Naive B cell (primary cell): ENCODE measurements at regions not wholly inside any gene's neighbourhood (a gene's known extent, or its start where the extent isn't known, plus 50 kb on each side); places are given as distances from the start of the nearest gene placed in this dataset.
"Not testable (repeated sequence)": the region's sequence is repeated elsewhere in the genome, so short reads cannot be mapped to it uniquely, and the experiment has no call there.

Experiments
- ATAC-seq, 2 donors: fragments of 150-1000 bp; cut with Tn5 transposase; 2 replicates each; pipeline ENCODE4 v1.10.0; 2021; ENCODE audit warnings: low read depth in 2 of 2, mild to moderate bottlenecking in 2 of 2, moderate library complexity in 2 of 2
- DNase-seq: peaks from one replicate; pipeline ENCODE4 v3.0.0; 2022
- H3K27ac Mint-ChIP-seq, 6 donors: one replicate each; pipeline ENCODE4 v1.8.0; 2020 to 2022; ENCODE audit warnings: mild to moderate bottlenecking in 6 of 6, mixed read lengths in 6 of 6, moderate library complexity in 5 of 6, inconsistent platforms in 2 of 6
- H3K27me3 Mint-ChIP-seq, 3 donors: one replicate each; pipeline ENCODE4 v1.8.0; 2021 to 2022; ENCODE audit warnings: mixed read lengths in 3 of 3, mild to moderate bottlenecking in 1 of 3
- H3K36me3 Mint-ChIP-seq, 2 donors: one replicate each; pipeline ENCODE4 v1.8.0; 2020 to 2022; ENCODE audit warnings: mixed read lengths in 2 of 2, inconsistent platforms in 1 of 2, mild to moderate bottlenecking in 1 of 2
- H3K4me1 Mint-ChIP-seq, 3 donors: one replicate each; pipeline ENCODE4 v1.8.0; 2020 to 2022; ENCODE audit warnings: mixed read lengths in 3 of 3, inconsistent platforms in 1 of 3, mild to moderate bottlenecking in 1 of 3, moderate library complexity in 1 of 3
- H3K4me3 Mint-ChIP-seq, 8 donors: one replicate each; pipeline ENCODE4 v1.8.0; 2020 to 2022; ENCODE audit warnings: mild to moderate bottlenecking in 8 of 8, mixed read lengths in 8 of 8, moderate library complexity in 8 of 8, inconsistent platforms in 2 of 8
- H3K9me3 Mint-ChIP-seq, 7 donors: one replicate each; pipeline ENCODE4 v1.8.0; 2020 to 2022; ENCODE audit warnings: mixed read lengths in 7 of 7, mild to moderate bottlenecking in 5 of 7, inconsistent platforms in 2 of 7, moderate library complexity in 1 of 7

- DNase-seq (no peak), ATAC-seq (no peak)
- no peak overlapping the region for H3K27ac Mint-ChIP-seq
- H3K36me3 Mint-ChIP-seq: no peaks in the 10 kb centered on the region
- no peaks in the 10 kb centered on the region for H3K4me1 Mint-ChIP-seq
- H3K4me3 Mint-ChIP-seq: no peak overlapping the region
- H3K9me3 Mint-ChIP-seq: peaks cover 2 to 25% (median 3%) of the 10 kb centered on the region in 7 donors
- no peaks in the 10 kb centered on the region for H3K27me3 Mint-ChIP-seq
Measured at GRCh38 chr3:74004386-74004785, 379.6 kb upstream of the PDZRN3 start.

DNA sequence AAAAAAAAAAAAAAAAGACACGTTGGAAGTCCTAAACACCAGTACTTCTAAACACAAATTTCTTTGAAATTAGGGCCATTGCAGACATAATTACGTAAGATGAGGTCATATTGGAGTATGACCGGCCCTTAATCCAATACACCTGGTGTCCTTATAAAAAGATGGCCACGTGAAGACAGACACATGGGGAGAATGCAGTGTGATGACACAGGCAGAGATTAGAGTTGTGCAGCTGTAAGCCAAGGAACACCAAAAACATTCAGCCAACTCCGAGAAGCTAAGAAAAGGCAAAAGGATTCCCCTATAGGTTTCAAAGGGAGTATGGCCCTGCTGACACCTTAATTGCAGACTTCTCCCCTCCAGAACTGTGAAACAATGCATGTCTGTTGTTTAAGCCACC is 379.0 kb upstream of the PDZRN3 start:
- DNase-seq (no peak), ATAC-seq (no peak)
- H3K27ac Mint-ChIP-seq: no peak overlapping the region
- H3K27me3 Mint-ChIP-seq: no peaks in the 10 kb centered on the region
- no peaks in the 10 kb centered on the region for H3K36me3 Mint-ChIP-seq
- peaks cover 2 to 26% (median 6%) of the 10 kb centered on the region in 7 donors for H3K9me3 Mint-ChIP-seq
- H3K4me3 Mint-ChIP-seq: no peak overlapping the region
- H3K4me1 Mint-ChIP-seq: no peaks in the 10 kb centered on the region

DNA sequence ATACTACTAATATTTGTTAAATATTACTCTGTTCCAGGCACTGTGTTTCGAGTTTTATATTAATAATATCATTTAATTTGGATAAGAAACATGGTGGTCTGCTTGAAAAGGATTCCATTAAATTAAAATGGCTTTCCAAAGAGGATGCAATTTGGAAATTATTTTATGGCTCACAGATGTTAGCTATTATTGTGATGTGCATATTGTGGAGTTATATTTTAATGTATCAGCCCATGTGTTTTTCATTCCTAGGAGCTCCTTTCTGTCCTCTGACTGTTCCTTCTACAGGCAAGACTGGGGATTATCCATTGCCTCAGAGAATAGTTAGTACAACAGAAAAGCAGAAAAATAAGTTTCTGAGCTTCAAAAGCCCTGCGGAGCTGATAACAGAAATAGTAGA is 376.7 kb upstream of the PDZRN3 start:
- Mint-ChIP-seq H3K27ac (no peak overlapping the region), H3K9me3 (peaks cover 0 to 32% (median 10%) of the 10 kb centered on the region in 7 donors), H3K4me3 (no peak overlapping the region), H3K4me1 (no peaks in the 10 kb centered on the region), H3K27me3 (no peaks in the 10 kb centered on the region), H3K36me3 (no peaks in the 10 kb centered on the region)
- ATAC-seq (no peak), DNase-seq (no peak)

- Mint-ChIP-seq H3K4me3 (no peak overlapping the region), H3K27ac (no peak overlapping the region), H3K27me3 (no peaks in the 10 kb centered on the region), H3K36me3 (no peaks in the 10 kb centered on the region), H3K9me3 (peaks cover 0 to 29% (median 7%) of the 10 kb centered on the region in 7 donors), H3K4me1 (no peaks in the 10 kb centered on the region)
- ATAC-seq (no peak), DNase-seq (no peak)
Measured at GRCh38 chr3:74000725-74001124, 376.0 kb upstream of the PDZRN3 start.

GRCh38 chr3:73999501-73999900 is 374.8 kb upstream of the PDZRN3 start:
- Mint-ChIP-seq H3K36me3 (no peaks in the 10 kb centered on the region), H3K9me3 (peaks cover 0 to 27% (median 6%) of the 10 kb centered on the region in 7 donors), H3K27me3 (no peaks in the 10 kb centered on the region), H3K27ac (no peak overlapping the region), H3K4me3 (no peak overlapping the region), H3K4me1 (no peaks in the 10 kb centered on the region)
- DNase-seq: no peak
- no peak for ATAC-seq

GRCh38 chr3:73990691-73991090 is 365.9 kb upstream of the PDZRN3 start:
- ATAC-seq, DNase-seq, H3K4me3 Mint-ChIP-seq, H3K36me3 Mint-ChIP-seq, H3K27me3 Mint-ChIP-seq, H3K27ac Mint-ChIP-seq, H3K4me1 Mint-ChIP-seq: not testable (repeated sequence)
- peaks cover 2 to 14% (median 9%) of the 10 kb centered on the region in 7 donors for H3K9me3 Mint-ChIP-seq

DNA sequence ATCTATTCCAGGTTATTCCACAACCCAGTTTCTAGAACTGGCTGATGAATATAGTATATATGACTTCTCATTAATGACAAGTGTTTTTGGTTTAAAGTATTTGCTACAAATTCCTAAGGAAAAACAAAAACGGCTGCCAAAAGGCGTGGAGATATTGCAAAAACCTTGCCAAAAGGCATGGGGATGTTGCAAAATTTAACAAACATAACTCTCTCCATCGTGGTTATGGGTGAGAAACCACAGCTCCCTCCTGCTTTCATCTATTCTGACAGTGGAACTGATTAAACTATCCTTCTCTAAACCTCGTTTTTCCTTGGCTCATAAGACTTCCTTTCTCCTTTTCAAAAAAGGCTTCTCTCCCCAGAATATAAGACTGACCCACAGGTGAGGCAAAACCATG is 342.0 kb upstream of the PDZRN3 start:
- ATAC-seq (no peak), DNase-seq (no peak)
- Mint-ChIP-seq H3K4me1 (no peaks in the 10 kb centered on the region), H3K27ac (no peak overlapping the region), H3K36me3 (no peaks in the 10 kb centered on the region), H3K4me3 (no peak overlapping the region), H3K9me3 (peaks cover 3 to 23% (median 9%) of the 10 kb centered on the region in 7 donors), H3K27me3 (no peaks in the 10 kb centered on the region)

DNA sequence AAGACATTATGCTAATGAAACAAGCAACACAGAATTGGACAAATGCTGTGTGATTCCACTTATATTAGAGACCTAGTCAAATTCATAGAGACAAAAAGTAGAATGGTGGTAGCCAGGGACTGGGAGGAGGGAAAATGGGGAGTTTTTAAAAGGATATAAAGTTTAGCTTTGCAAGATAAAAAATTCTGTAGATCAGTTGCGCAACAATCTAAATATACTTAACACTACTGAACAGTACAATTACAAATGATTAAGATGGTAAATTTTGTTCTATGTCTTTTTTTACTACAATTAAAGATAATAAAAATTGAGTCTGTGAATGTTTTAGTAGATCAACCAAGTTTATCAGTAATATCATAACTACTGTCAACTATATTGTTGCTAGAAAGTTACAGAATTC is 340.1 kb upstream of the PDZRN3 start:
- DNase-seq (no peak), ATAC-seq (no peak)
- H3K9me3 Mint-ChIP-seq: peaks cover under 1 to 14% (median 7%) of the 10 kb centered on the region in 7 donors
- no peaks in the 10 kb centered on the region for H3K36me3 Mint-ChIP-seq
- H3K27me3 Mint-ChIP-seq: no peaks in the 10 kb centered on the region
- no peak overlapping the region for H3K27ac Mint-ChIP-seq
- H3K4me1 Mint-ChIP-seq: no peaks in the 10 kb centered on the region
- H3K4me3 Mint-ChIP-seq: no peak overlapping the region

- ATAC-seq: no peak
- DNase-seq: no peak
- H3K4me1 Mint-ChIP-seq: no peaks in the 10 kb centered on the region
- H3K27me3 Mint-ChIP-seq: no peaks in the 10 kb centered on the region
- no peak overlapping the region for H3K27ac Mint-ChIP-seq
- H3K36me3 Mint-ChIP-seq: no peaks in the 10 kb centered on the region
- H3K9me3 Mint-ChIP-seq: peaks cover 0 to 25% (median 5%) of the 10 kb centered on the region in 7 donors
- no peak overlapping the region for H3K4me3 Mint-ChIP-seq
Measured at GRCh38 chr3:73955494-73956070, 330.8 kb upstream of the PDZRN3 start.

DNA sequence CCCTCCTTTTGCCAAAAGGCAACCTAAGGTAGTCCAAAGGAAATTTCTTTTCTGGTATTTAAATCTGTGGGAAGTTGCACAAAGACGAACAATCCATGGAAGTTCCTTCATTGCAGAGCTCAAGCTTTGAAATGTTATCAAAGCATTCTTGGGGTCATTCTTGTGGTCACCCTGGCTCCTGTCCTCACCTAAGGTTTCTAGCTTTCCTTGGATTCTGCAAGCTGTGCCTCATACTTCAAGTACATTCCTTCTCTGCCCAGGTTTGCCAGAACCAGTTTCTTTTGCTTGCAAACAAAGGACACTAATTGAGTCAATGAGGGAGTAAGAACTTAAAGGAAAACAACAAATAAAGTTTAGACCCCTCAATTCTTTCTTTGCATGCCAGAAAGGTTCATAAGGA is 329.8 kb upstream of the PDZRN3 start:
- H3K4me1 Mint-ChIP-seq: no peaks in the 10 kb centered on the region
- no peak overlapping the region for H3K4me3 Mint-ChIP-seq
- H3K36me3 Mint-ChIP-seq: no peaks in the 10 kb centered on the region
- H3K9me3 Mint-ChIP-seq: peaks cover 0 to 25% (median 4%) of the 10 kb centered on the region in 7 donors
- H3K27ac Mint-ChIP-seq: no peak overlapping the region
- H3K27me3 Mint-ChIP-seq: no peaks in the 10 kb centered on the region
- DNase-seq: no peak
- no peak for ATAC-seq

DNA sequence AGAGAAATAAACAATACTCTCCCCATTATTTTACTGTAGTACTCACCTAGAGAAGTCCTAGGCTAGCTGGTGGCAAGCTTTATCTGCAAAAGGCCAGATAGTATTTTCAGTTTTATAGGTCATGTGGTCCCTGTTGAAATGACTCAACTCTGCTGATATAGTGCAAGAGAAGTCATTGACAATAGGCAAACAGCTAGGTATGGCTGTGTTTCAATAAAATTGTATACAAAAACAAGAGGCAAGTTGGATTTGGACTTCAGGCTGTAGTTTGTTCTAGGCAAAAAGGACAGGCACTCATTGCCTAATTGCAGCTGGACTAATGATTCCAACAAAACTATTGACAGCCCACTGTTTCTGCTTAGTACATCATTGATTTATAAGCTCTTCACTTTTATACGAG is 328.0 kb upstream of the PDZRN3 start:
- no peak for ATAC-seq
- no peaks in the 10 kb centered on the region for H3K4me1 Mint-ChIP-seq
- H3K9me3 Mint-ChIP-seq: peaks cover 0 to 15% (median 2%) of the 10 kb centered on the region in 7 donors
- H3K27me3 Mint-ChIP-seq: no peaks in the 10 kb centered on the region
- H3K27ac Mint-ChIP-seq: no peak overlapping the region
- H3K4me3 Mint-ChIP-seq: no peak overlapping the region
- DNase-seq: no peak
- H3K36me3 Mint-ChIP-seq: no peaks in the 10 kb centered on the region

DNA sequence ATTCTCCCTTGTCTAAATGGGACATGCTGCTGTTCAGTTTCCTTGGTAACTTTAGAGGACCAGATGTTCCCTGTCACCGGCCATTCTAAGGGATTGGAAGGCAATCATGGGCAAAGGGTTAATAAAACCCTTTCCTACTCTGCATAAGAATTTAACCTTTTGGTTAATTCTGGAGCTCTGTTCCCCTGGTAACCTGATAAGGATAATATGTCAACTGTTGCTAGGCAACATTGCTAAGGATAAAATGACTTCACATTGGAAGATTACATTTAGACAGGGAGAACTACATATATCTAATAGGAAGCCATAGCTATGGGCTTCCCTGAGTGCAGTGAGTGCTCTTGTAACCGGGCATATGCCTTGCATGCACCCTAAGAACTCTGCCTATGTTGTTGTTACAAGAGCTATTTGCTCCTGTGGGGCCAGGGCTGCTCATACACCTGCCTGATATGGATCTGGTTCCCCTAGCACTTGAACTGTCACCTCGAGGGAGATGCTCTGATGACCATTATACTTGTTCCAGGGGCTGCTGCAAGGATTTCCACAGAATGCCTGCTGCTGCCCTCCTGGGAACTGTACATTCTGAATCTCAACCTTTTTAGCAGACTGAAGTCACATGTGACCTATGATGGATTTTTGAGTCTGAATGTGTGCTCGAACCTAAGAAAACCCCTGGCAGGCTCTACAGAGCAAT is 326.3 kb upstream of the PDZRN3 start:
- Mint-ChIP-seq H3K27me3 (no peaks in the 10 kb centered on the region), H3K4me1 (no peaks in the 10 kb centered on the region), H3K9me3 (peaks cover 0 to 7% (median 3%) of the 10 kb centered on the region in 7 donors), H3K27ac (no peak overlapping the region), H3K36me3 (no peaks in the 10 kb centered on the region), H3K4me3 (no peak overlapping the region)
- DNase-seq (no peak), ATAC-seq (no peak)

DNA sequence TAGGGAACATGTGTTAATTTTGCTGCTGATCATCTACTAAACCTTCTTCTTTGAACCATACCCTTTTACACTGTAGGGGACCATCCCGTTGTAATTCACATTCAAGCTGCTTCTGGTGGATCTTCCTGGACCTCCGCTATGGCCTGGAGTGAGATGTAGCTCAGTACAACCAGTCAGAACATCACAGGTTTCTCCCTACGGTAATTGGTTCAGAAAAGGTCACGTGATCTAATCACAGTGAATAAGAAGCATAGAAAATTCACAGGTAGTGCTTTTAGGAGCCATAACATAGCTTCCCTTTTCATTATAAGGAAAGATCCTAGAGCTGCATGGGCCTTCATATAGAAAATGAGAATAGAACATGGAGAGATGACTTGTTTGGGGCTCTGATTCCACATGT is 320.8 kb upstream of the PDZRN3 start:
- Mint-ChIP-seq H3K36me3 (no peaks in the 10 kb centered on the region), H3K27me3 (no peaks in the 10 kb centered on the region), H3K4me3 (no peak overlapping the region), H3K4me1 (no peaks in the 10 kb centered on the region), H3K9me3 (peaks cover 0 to 12% (median 0%) of the 10 kb centered on the region in 7 donors), H3K27ac (no peak overlapping the region)
- ATAC-seq: no peak
- no peak for DNase-seq

GRCh38 chr3:73939985-73940384 is 315.2 kb upstream of the PDZRN3 start:
- H3K4me1 Mint-ChIP-seq: no peaks in the 10 kb centered on the region
- no peaks in the 10 kb centered on the region for H3K36me3 Mint-ChIP-seq
- ATAC-seq: no peak
- H3K27me3 Mint-ChIP-seq: no peaks in the 10 kb centered on the region
- no peak overlapping the region for H3K4me3 Mint-ChIP-seq
- peaks cover 0 to 21% (median 7%) of the 10 kb centered on the region in 7 donors for H3K9me3 Mint-ChIP-seq
- no peak for DNase-seq
- no peak overlapping the region for H3K27ac Mint-ChIP-seq
